ENCODE measurements at regions not wholly inside any gene's neighbourhood (a gene's known extent, or its start where the extent isn't known, plus 50 kb on each side); places are given as distances from the start of the nearest gene placed in this dataset.

DNA sequence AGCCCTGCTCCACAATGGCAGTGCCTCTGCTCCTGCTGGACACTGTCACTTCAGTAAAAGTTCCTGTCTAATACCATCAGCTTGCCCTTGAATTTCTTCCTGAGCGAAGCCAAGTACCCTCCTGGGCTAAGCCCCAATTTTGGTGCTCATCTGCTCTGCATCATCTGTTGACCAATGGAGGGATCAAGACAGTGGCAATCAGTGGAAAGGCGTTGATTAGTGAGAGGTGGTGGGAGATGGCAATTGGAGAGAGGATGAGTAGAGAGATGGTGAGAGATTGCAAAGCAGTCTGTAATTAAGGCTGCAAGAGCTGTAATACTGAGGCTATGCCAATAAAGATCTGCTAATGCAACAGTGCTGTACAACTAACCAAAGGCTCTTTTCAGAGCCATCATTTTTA lies 299.4 kb upstream of the CDH2 start:
- TF ChIP-seq, protein P1, sequence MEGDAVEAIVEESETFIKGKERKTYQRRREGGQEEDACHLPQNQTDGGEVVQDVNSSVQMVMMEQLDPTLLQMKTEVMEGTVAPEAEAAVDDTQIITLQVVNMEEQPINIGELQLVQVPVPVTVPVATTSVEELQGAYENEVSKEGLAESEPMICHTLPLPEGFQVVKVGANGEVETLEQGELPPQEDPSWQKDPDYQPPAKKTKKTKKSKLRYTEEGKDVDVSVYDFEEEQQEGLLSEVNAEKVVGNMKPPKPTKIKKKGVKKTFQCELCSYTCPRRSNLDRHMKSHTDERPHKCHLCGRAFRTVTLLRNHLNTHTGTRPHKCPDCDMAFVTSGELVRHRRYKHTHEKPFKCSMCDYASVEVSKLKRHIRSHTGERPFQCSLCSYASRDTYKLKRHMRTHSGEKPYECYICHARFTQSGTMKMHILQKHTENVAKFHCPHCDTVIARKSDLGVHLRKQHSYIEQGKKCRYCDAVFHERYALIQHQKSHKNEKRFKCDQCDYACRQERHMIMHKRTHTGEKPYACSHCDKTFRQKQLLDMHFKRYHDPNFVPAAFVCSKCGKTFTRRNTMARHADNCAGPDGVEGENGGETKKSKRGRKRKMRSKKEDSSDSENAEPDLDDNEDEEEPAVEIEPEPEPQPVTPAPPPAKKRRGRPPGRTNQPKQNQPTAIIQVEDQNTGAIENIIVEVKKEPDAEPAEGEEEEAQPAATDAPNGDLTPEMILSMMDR (IDR thresholded peaks at IDR 0.05) = no peak
- no peak for TF ChIP-seq POLR2A (IDR thresholded peaks at IDR 0.05)

Measured in lower leg skin (tissue), 3 donors.